Spleen (tissue), 7 donors: ENCODE measurements at regions not wholly inside any gene's neighbourhood (a gene's known extent, or its start where the extent isn't known, plus 50 kb on each side); places are given as distances from the start of the nearest gene placed in this dataset.

Experiments used
- POLR2AphosphoS5 ChIP-seq, 3 donors: sonication (generic); formaldehyde crosslinking; IDR thresholded peaks; one replicate each; pipeline ENCODE4 v1.5.1; 2017; ENCODE audit warnings: antibody characterized with exemption in 3 of 3
- TF ChIP-seq, protein P1 (sequence below), 11 experiments: fragments of 200-600 bp in 7 of 11; fragments of 450-650 bp in 4 of 11; sonication (generic) in 4 of 11; IDR thresholded peaks in 8 of 11; conservative IDR thresholded peaks in 3 of 11; 1 replicate in 7 of 11; 2 replicates in 4 of 11; pipeline versions ENCODE4 v1.4.0 to v1.8.0; 2016 to 2021; ENCODE audit warnings: antibody characterized with exemption in 11 of 11, inconsistent platforms in 4 of 11, mild to moderate bottlenecking in 1 of 11
- donor health status: DM: no; HTN: no; CAD: no; lungs with moderate emphysema.
- donor health status: DM: no; HTN: no; CAD: no.
- donor health status: DM: no; HTN: no; CAD: no.

DNA sequence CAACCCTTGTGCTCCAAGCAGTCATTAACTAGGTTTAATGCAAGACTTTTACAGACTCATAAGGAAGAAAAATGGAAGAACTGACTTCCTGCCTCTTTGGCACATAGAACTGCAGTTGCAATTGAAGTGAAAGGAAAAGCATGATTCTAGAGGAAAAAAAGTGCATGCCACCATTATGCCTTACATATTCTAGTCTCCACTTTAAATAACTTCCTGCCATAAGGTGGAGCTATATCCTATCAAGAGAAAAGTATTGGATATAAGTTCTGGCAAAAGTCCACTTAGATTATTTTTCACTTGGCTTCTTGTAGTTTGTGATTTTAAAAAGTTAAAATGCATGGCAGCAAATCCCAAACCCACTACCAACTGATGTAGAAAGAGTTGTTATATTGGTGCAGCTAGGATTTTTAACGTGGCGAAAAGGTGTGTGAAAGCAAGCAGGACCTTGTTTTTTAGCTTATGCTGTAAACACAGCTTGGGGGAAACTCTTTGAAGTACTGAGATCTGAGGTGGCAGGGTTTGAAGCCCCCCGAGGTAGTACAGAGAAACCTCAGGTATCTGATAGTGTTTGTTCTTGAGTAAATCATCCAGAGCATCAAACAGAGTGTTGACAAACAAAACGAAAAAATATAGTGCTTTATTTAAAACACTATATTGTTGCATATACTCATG, 117.9 kb downstream of the ANXA1 start:
- no peak for TF ChIP-seq POLR2AphosphoS5 (IDR thresholded peaks at IDR 0.05)
- TF ChIP-seq, protein P1, sequence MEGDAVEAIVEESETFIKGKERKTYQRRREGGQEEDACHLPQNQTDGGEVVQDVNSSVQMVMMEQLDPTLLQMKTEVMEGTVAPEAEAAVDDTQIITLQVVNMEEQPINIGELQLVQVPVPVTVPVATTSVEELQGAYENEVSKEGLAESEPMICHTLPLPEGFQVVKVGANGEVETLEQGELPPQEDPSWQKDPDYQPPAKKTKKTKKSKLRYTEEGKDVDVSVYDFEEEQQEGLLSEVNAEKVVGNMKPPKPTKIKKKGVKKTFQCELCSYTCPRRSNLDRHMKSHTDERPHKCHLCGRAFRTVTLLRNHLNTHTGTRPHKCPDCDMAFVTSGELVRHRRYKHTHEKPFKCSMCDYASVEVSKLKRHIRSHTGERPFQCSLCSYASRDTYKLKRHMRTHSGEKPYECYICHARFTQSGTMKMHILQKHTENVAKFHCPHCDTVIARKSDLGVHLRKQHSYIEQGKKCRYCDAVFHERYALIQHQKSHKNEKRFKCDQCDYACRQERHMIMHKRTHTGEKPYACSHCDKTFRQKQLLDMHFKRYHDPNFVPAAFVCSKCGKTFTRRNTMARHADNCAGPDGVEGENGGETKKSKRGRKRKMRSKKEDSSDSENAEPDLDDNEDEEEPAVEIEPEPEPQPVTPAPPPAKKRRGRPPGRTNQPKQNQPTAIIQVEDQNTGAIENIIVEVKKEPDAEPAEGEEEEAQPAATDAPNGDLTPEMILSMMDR (IDR thresholded peaks at IDR 0.05 in 8 of 11, conservative IDR thresholded peaks at IDR 0.05 in 3 of 11): no peak
